Stimulated activated CD4-positive, alpha-beta T cell treated with anti-CD3 and anti-CD28 coated beads, Interleukin-4, amount 100 ng/mL, for 4 hours (primary cell): ENCODE measurements at regions not wholly inside any gene's neighbourhood (a gene's known extent, or its start where the extent isn't known, plus 50 kb on each side); places are given as distances from the start of the nearest gene placed in this dataset.
"Not testable (repeated sequence)": the region's sequence is repeated elsewhere in the genome, so short reads cannot be mapped to it uniquely, and the experiment has no call there.

ENCODE experiments used
- DNase-seq, 2 experiments: peaks; one replicate each; pipeline ENCODE4 v3.0.0-alpha.2; 2020

DNA sequence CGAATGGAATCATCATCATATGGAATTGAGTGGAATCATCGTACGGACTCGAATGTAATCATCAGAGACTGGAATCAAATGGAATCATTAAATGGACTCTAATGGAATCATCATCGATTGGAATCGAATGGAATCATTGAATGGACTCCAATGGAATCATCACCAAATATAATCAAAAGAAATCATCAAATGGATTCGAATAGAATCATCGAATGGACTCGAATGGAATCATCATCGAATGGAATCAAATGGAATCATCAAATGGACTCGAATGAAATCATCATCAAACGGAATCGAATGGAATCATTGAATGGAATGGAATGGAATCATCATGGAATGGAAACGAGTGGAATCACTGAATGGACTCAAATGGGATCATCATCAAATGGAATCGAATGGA, 233.5 kb downstream of the SHCBP1 start:
- peak in 1 of 2 experiments; percentile 61 for DNase-seq

DNA sequence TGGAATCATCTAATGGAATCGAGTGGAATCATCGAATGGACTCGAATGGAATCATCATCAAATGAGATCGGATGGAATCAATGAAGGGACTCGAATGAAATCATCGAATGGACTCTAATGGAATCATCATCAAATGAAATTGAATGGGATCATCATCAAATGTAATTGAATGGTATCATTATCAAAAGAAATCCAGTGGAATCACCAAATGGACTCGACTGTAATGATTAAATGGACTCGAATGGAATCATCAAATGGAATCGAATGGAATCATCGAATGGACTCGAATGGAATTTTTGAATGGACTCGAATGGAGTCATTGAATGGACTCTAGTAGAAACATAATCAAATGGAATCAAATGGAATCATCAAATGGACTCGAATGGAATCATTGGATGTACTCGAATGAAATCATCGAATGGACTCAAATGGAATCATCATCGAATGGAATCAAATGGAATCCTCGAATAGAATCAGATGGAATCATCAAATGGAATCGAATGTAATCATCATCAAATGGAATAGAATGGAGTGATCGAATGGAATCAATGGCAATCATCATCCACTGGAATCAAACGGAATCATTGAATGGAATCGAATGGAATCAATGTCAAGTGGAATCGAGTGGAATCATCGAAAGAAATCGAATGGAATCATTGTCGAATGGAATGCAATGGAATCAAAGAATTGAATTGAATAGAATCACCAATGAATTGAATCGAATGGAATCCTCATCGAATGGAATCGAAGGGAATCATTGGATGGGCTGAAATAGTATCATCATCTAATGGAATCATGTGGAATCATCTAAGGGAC, 234.2 kb downstream of the SHCBP1 start:
- DNase-seq: peak in 1 of 2 experiments; percentile 43

DNA sequence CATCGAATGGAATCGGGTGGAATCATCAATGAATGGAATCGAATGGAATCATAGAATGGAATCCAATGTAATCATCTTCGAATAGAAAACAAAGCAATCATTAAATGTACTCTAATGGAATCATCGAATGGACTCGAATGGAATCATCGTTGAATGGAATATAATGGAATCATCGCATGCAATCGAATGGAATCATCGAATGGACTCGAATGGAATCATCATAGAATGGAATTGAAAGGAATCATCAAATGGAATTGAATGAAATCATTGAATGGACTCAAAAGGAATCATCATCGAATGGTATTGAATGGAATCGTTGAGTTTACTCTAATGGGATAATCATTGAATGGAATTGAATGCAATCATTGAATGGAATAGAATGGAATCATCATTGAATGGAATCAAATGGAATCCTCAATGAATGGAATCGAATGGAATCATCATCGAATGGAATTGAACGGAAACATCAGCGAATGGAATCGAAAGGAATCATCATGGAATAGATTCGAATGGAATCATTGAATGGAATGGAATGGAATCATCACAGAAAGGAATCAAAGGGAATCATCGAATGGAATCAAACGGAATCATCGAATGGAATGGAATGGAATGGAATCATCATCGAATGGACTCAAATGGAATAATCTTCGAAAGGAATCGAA, 234.9 kb downstream of the SHCBP1 start:
- not testable (repeated sequence) for DNase-seq

DNA sequence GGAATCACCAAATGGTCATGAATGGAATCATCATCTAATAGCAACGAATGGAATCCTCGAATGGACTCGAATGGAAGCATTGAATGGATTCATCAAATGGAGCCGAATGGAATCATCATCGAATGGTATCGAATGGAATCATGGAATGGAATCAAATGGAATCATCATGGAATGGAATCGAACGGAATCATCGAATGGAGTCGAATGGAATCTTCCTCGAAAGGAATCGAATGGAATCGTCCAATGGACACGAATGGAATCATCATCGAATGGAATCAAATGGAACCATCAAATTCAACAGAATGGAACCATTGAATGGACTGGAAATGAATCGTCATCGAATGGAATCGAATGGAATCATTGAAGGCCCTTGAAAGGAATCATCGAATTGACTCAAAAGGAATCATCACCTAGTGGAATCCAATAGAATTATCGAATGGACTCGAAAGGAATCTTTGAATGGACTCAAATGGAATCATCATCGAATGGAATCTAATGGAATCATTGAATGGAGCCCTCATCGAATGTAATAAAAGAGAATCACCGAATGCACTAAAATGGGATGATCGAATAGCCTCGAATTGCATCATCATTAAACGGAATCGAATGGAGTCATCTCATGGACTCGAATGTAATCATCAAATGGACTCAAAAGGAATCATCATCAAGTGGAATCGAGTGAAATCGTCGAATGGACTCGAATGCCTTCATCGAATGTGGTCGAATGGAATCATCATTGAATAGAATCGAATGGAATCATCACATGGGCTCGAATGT, 236.7 kb downstream of the SHCBP1 start:
- DNase-seq: peak in 1 of 2 experiments; percentile 36

DNA sequence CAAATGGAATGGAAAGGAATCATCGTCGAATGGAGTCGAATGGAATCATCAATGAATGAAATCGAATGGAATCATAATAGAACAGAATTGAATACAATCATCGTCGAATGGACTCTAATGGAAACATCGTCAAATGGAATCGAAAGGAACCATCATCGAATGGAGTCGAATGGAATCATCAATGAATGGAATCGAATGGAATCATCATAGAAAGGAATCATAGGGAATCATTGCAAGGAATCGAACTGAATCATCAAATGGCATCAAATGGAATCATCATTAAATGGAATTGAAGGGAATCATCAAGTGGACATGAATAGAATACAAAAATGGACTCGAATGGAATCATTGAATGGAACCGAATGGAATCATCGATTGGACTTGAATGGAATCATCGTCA, 237.6 kb downstream of the SHCBP1 start:
- DNase-seq: not testable (repeated sequence)

DNA sequence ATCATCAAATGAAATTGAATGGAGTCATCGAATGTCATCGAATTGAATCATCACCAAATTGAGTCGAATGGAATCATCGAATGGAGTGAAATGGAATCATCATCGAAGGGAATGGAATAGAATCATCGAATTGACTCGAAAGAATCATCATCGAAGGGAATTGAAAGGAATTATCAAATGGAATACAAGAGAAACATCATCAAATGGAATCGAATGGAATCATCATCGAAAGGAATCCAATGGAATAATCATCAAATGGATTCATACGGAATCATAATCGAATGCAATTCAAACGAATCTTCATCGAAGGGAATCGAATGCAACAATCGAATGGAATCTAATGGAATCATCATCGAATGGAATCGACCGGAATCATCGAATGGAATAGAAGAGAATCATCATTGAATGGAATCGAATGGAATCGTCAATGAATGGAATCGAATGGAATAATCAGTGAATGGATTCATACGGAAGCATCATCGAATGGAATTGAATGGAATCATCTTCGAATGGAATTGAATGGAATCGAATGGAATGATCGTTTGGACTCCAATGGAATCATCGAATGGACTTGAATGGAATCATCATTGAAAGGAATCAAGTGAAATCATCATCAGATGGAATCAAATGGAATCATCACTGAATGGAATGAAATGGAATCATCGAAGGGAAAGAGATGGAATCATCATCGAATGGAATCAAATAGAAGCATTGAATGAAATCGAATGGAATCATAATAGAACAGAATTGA, 238.2 kb downstream of the SHCBP1 start:
- not testable (repeated sequence) for DNase-seq

DNA sequence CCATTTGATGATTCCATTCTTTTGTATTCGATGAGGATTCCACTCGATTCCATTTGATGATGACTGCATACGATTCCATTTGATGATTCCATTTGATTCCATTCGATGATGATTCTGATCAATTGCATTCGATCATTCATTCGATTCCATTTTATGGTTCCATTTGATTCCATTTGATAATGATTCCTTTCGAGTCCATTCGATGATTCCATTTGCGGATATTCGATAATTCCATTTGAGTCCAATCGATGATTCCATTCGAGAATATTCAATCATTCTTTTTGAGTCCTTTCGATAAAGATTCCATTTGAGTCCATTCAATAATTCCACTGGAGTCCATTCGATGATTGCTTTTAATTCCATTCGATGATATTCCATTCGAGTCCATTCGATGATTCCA, 239.1 kb downstream of the SHCBP1 start:
- not testable (repeated sequence) for DNase-seq

DNA sequence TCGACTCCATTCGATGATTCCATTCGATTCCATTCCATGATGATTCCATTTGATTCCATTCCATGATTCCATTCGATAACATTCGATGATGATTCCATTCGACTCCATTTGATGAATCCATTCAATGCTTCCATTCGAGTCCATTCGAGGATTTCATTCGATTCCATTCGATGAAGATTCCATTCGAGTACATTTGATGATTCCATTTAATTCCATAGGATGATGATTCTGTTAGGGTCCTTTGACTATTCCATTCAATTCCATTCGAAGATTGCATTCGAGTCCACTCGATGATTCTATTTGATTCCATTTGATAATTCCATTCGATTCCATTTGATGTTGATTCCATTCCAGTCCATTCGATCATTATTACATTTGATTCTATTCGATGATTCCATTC, 239.8 kb downstream of the SHCBP1 start:
- DNase-seq: not testable (repeated sequence)
